Stimulated activated CD8-positive, alpha-beta memory T cell treated with anti-CD3 and anti-CD28 coated beads, Interleukin-15, amount 100 ng/mL, for 48 hours (primary cell): ENCODE measurements at regions not wholly inside any gene's neighbourhood (a gene's known extent, or its start where the extent isn't known, plus 50 kb on each side); places are given as distances from the start of the nearest gene placed in this dataset.
"Not testable (repeated sequence)": the region's sequence is repeated elsewhere in the genome, so short reads cannot be mapped to it uniquely, and the experiment has no call there.

Experiments used
- DNase-seq, 2 donors: peaks; one replicate each; pipeline ENCODE4 v3.0.0-alpha.2; 2020; ENCODE audit warnings: low read depth in 2 of 2

DNA sequence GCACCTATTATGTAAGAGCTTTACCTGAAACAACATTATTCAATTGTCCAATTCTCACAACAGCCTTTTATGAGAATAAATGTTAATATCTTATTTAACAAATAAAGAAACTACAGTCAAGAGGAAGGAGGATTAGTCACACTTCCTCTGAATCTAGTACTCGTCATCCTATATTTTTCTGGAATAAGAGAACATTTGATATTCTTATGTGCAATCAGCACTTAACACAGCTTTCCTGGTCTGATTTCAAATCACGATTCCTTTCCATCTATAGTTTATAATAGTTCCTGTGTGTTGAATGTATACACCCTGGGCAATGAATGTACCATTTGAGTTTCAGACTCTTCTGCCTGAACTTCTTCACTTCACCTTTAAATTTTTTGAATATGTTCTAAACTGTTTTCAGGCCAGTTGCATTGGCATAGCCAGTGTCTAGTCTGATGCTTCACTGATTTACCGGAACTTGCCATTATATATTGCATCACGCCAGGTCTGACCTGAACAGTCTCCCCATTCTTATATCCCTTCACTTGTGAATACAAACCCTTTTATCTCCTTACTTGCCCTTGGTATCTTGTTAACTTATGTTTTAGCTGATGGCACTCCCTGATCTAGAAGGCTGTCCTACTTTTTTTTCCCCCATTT, 698.3 kb downstream of the MAT2B start:
- DNase-seq: no peak

DNA sequence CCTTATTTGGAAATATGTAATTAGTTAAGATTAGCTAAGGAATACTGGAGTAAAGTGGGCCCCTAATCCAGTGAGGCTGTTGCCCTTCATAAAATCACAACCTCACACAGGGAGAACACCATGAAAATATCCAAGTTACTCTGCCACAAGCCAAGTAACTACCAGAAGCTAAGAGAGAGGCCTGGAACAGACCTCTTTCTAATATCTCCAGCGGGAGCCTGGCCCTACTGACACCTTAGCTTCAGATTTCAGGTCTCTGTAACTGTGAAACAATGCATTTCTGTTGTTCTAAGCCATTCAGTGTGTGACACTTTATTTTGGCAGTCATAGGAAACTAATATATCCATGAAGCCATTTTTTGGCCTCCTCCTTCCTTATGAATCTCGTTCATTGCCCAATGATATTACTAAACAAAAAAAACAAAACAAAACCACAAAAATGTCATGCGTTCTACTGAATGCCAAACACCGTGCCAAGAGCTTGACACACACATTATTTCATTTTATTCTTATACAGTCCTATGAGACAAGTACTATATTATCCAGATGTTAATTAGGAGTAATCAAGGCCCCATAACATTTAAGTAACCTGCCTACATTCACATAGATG, 699.0 kb downstream of the MAT2B start:
- no peak for DNase-seq

DNA sequence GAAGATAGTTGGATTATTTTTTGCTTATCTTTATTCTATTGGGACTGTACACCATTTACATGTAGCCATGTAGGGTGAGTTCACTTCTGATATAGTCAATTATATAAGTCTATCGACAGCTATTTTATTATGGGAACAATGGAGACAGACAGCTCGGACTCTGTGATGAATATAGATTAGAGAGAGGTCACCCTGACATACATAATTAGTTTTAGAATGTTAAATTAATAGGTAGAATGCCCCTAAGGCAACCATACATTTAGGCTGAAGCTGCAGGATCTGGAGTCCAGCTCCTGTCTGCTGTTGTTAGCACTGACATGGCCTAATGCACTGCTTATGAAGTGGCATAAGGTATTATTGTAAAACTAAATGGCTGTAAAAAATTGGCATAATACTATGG, 700.8 kb downstream of the MAT2B start:
- DNase-seq: no peak

DNA sequence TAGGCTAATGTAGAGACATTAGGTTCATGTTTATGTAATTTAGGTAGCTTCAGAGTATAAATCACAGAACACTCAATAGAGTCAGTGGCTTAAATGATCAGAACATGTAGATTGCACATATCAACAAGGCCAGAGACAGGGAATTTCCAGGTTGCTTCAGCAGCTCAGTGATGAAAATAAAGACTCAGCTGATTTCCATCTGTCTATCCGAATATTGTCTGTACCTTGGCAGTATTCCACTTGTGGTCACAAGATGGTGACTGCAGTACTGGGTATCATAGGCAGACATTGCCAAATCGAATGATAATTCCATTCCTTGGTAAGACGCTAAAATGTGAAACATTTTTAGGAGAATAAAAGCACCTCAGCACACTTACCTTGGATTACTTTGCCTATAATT, 702.2 kb downstream of the MAT2B start:
- no peak for DNase-seq

DNA sequence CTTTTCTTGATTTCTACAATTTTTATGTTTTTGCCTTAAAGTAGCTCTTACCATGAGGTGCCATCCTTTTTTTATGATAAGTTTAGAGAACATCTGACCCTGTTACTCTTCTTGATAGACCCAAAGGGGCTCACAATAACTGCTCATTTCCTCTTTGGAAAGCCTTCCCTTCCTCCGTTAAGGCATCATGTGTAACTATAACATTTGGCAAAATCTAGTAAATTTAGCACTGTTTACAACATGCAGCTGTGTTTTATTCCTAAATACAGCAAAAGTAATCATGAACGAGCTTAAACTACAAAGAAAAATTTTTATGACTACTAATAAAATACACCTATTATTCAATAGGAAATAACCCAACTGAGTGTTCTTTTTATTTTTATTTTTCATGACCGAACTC, 705.1 kb downstream of the MAT2B start:
- DNase-seq: no peak

DNA sequence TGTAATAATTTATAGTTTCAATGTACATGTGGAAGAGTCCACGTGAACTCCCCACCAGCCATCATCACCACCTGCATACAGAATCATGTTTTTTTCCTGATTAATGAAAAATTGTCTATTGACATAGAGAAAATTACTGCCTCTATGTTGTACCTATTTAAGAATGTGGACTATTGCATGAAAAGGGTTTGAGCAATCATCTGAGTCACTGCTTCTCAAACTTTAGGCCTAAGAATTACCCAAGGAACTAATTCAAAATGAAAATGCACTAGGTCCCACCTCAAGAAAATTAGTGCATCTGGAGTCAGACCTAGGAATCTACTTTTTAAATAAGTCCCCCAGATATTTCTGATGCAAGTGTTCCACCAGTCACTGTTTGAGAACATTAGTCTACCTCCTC, 709.3 kb downstream of the MAT2B start:
- no peak for DNase-seq

DNA sequence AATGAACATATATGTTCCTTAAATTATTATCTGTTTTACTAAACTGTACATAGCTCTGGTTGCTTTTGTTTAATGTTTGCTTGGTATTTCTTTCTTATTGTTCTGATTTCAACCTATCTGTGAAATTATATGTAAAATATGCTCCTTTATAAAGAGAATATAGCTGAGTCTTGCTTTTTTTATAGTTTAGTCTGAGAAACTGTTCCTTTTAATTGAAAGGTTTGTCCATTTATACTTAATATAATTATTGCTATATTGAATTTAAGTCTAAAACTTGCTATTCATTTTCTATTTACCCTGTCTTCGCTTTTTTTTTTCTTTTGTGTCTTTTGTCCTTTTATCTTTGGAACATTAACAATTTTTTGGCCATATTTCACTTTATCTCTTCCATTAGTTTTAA, 712.0 kb downstream of the MAT2B start:
- no peak for DNase-seq

DNA sequence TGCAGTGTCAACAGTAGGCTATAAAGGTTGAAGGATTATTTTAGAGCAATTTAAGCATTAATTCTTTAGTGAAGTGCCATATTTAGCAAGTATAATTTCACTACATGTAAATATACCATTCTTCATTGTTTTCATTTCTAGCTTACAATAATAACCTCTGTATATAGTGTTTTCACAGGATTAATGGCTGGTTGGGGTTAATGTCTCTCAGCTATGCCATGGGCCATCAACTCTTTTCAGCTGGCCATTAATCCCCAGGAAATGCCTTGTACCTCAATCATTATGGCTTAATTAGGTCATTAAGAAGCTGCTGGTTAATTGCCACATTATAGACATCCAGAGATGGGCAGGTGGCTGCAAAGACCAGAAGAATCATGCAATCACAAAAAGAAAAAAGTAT, 715.1 kb downstream of the MAT2B start:
- DNase-seq: no peak

DNA sequence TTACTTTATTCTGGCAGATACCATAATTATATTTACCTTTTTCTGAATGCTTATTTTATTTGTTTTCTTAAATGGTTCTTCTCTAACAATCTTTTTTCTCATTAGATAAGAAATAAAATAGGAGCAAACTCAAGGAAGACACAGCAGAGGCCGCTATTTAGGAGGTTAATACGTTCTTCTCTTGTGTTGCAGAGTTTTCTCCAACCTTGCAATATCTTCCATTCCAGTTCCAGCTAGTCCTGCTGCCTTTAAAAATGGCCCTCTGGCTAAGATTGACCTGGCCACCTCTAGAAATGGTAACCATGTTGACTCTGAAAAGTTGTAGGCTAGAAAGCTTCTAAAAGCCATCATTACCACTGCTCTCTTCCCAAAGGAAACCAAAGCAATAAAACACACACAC, 718.8 kb downstream of the MAT2B start:
- no peak for DNase-seq

DNA sequence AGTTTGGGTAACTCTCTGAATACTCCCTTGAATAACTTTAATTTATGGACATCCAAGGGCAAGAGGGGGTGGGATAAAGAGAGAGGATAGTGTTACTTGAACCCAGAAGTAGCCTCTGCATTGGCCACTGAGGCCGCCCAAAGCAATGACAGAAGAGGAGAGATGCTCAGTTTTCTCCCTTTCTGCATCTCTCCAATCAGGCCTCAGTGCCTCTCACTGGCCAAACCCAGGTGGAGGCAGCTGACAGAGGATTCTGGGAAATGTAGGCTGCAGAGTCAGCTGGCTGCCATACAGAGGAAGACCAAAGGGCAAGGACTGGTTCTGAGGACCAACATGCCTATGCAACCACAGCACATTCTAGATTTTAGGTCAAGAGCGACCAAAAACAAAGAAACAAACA, 719.4 kb downstream of the MAT2B start:
- no peak for DNase-seq

DNA sequence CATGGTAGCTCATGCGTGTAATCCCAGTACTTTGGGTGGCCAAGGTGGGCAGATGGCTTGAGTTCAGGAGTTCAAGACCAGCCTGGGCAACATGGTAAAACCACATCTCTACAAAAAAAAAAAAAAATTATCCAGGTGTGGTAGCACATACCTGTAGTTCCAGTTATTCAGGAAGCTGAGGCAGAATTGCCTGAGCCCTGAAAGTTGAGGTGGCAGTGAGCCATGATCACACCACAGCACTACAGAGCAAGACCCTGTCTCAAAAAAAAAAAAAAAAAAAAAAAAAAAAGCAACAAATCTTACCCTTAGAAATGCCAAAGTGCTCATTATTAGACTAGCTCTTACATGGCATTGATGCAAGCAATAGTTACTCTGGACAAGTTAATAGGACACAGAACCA, 724.9 kb downstream of the MAT2B start:
- no peak for DNase-seq

DNA sequence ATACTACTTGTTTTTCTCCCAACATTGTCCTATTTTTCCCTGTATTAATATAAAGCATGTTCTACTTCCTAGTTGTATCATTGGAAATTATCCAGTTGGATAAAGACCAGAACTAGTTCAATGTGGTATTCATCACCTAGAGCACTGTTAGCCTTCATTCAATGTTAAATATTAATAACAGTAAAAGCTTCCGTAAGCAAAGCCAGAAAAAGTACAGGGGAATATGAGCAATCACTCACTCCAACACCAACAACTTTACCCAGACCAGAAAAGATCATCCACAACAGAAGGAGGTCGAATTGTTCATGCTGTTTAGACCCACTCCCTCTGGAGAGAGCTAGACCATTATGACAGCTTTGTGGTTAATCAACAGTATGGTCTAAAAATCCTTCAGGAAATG, 728.4 kb downstream of the MAT2B start:
- no peak for DNase-seq

DNA sequence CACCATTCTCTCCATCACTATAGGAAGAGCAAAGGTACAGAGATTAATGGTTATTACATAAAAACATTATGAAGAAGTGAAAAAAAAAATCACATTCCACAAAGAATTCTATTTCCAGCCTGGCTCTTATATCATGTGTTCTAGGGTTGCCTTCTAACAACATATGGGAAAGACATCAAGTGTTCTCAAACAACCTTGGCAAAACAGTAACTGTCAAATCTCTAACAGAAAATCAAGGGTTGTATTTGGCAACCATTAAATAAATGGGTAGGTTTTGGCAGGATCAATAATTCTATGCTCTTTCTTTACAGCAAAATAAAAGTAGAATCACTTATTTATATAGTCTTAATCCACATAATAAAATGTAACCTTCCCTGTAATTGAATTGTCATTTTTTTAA, 728.9 kb downstream of the MAT2B start:
- DNase-seq: no peak

DNA sequence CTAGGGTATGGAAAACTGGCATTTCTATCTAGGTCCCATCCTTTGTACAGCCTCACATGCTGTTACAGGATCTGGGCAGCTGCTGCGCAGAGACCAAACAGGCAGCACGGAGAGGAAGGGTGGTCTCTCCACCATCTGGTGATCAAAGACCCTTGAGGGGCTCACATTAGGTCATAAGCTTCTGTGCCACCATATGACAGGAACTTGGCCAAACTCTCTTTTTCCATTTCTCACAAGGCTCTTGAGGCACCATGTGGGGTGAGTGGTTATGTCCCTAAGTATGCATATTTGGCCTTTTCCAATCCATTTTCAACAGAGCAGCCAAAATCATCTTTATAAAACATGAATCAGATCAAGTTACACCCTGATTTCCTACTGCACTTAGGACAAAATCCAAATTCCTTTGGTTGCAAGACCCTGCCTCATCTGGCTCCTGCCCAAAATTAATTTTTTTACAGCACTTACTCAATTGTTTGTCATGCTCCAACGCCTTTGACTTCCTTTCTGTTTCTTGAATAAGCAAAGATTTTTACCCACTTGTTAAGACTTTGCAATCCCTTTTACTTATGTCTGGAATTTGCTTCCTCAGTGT, 730.0 kb downstream of the MAT2B start:
- no peak for DNase-seq

DNA sequence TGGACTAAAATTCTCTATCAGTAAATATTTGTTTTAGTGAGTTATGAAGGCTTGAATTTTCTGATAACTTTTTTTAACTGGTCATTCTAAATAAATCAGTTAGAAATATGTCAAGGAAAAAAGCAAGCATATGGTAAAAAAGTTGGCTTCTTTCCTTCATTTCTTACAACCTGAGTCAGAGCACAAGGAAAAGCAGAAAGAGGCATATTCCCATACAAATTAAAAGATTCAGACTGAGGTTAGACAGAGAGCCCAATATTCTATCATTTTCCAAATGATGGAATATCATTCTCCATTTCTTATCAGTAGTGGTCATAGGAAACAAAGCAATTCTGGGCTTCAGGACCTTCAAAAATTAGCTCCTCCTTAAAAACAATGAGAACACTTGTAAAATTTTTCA, 732.1 kb downstream of the MAT2B start:
- no peak for DNase-seq

DNA sequence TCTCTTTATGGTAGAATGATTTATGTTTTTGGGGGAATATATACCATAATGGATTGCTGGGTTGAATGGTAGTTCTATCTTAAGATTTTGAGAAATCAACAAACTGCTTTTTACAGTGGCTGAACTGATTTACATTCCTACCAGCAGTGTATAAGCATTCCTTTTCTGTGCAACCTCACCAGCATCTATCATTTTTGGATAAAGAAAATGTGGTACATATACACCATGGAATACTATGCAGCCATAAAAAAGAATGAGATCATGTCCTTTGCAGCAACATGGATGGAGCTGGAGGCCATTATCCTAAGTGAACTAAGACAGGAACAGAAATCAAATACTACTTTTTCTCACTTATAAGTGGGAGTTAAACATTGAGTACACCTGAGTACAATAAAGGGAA, 746.4 kb downstream of the MAT2B start:
- not testable (repeated sequence) for DNase-seq

DNA sequence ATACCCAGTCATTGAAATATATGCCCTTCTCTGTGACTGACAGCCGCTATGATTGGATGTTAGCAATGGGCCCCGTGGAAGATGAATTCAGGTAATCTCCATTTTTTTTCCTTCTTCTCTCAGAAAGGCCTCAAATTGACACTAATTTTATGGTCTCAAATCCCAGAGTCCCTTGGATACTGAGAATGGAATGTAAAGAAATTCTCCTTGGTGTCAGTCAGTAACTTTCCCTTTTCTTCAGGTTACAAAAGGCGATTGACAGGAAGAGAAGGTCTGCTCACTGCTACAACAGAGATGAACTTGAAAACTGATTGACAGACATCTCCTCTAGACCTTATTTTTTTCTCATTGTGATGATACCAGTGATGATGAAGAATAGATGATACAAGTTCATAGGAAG, 748.3 kb downstream of the MAT2B start:
- DNase-seq: no peak

DNA sequence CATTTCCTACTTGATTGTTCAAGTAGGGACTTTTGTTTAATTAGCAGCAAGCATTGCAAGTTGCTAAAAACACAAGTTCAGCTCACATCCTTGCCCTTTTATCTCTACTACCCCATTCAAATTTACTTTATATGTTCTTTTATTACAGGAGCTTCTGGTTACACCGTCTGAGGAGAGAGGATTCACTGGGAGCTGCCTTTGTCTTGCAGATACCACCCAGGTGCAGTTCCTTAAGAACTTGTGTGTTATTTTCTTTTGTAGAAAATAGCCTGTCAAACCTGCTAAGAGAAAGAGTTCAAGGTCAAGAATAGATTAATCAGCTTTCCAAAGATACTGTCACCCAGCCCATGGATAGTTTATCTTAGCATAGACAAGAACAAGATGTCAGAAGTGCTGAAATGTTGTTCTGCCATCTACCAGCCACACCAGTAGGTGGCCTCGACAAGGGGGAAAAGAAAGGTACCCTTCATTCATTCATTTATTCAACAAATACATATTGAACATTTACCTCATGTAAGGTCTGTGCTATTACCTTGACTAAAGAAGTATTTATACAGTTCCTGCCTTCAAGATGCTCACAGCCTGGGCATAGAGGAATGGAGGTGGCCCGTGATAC, 750.3 kb downstream of the MAT2B start:
- no peak for DNase-seq

DNA sequence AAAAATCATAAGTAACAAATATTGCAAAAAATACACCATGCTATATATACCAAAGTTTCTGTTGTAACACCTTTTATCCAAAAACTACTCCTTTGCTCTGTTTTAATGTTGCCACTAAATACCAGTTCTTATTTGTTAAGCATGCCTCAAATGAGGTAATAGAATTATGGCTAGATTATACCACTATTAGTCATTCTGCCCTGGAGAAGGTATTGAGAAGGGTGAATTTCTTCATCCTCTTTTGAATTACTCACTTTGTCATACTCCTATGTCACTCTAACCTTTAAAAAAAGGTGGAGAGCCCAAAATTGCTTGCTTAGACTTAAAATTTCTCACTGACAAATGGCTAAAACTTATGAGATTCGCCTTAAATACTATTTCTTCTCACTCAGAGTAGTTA, 750.9 kb downstream of the MAT2B start:
- DNase-seq: no peak

DNA sequence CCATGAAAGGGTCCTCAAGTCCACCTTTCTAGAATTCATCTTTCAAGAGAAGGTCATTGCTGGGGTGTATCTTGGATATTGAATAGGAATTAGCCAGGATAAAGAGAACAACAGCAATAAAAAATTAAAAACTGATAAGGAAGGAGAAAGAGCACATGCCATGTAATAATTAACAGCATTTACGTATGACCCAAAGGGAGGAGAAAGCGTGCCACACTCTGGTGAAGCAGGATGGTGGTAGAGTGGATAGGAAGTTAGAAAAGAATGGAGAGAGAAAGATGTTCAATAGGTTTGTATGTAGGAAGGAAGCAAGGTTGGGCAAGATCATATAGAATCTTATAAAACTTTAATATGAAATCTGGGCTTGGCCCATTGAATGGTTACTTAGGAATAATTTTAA, 751.5 kb downstream of the MAT2B start:
- DNase-seq: no peak

DNA sequence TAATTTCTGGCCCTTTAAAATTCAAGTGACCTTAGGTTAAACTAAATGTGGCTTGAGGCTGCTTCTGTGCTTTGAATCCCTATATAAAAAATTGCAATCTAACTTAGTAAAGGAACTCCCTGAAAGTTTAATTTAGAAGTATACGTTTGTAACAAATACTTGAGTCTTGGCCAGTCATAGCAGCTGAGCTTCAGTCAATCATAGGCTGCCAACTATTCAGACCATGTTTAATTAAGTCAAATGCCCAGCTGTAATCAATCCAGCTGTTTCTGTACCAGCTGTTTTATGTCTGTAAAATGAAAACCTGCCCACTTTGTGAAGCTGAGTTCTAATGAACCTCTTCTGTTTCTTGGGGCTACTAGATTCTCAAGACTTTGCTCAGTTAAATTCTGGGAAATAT, 760.1 kb downstream of the MAT2B start:
- DNase-seq: no peak

DNA sequence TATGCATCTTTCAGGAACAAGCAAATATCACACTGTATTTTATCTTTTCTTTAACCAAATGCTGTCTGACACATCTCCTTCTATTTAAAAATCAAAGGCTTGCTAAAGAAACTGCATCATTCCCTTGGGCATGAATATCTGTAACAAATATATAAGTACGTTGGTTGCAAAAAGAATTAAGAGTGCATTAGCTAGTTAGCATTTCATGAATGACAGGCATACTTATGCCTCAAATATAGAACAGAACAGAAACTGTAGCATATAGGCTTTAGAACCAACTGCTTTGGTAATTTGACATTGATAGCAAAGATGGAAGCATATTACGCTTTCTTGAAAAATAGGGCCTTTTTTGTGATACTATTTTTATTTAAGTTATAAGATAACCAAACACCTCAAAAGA, 761.2 kb downstream of the MAT2B start:
- DNase-seq: no peak

DNA sequence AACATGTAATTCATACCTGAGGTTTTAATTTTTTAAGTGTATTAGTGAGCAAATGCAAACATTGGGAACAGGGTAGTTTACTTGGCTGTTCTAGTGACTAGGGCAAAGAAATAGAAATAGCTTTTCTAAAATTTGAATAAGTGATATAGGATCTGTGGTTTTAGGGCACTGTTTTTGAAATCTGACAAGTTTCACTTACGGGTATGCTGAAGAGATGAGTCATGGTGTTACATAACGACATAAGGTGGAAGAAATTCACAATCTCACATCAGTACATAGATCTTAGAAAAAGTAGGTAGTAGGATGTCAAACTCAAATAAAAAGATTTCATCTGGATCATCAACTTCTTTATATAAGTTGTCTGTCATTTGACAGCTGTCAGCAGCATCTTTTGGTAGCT, 772.3 kb downstream of the MAT2B start:
- DNase-seq: no peak
